ENCODE measurements at regions not wholly inside any gene's neighbourhood (a gene's known extent, or its start where the extent isn't known, plus 50 kb on each side); places are given as distances from the start of the nearest gene placed in this dataset.
"Not testable (repeated sequence)": the region's sequence is repeated elsewhere in the genome, so short reads cannot be mapped to it uniquely, and the experiment has no call there.

GRCh38 chr21:23131177-23131576 is 2133.0 kb downstream of the NCAM2 start:
- in situ Hi-C loops (cut with MboI; ENCODE audit: low sequenced_read_pairs): no loop called here

GRCh38 chr21:23138797-23139196 is 2140.6 kb downstream of the NCAM2 start:
- in situ Hi-C loops (cut with MboI; ENCODE audit: low sequenced_read_pairs): no loop called here

GRCh38 chr21:23152130-23152529 is 2153.9 kb downstream of the NCAM2 start:
- in situ Hi-C loops (cut with MboI; ENCODE audit: low sequenced_read_pairs): no loop called here

- in situ Hi-C loops (cut with MboI; ENCODE audit: low sequenced_read_pairs): not testable (repeated sequence)
Measured at GRCh38 chr21:23153842-23154241, 2155.6 kb downstream of the NCAM2 start.

- in situ Hi-C loops (cut with MboI; ENCODE audit: low sequenced_read_pairs): no loop called here
Measured at GRCh38 chr21:23155281-23155680, 2157.1 kb downstream of the NCAM2 start.

GRCh38 chr21:23160914-23161313 is 2162.7 kb downstream of the NCAM2 start:
- in situ Hi-C loops (cut with MboI; ENCODE audit: low sequenced_read_pairs): no loop called here

GRCh38 chr21:23162198-23162946 is 2164.2 kb downstream of the NCAM2 start:
- in situ Hi-C loops (cut with MboI; ENCODE audit: low sequenced_read_pairs): no loop called here

All from HL-60/S4 (cell line).